MM.1S (cell line): ENCODE measurements at regions not wholly inside any gene's neighbourhood (a gene's known extent, or its start where the extent isn't known, plus 50 kb on each side); places are given as distances from the start of the nearest gene placed in this dataset.

ENCODE experiments used
- EZH2 ChIP-seq: fragments of 300-600 bp; sonication (generic); optimal IDR thresholded peaks from 2 replicates; pipeline ENCODE3; 2017; ENCODE audit warnings: low read depth, mild to moderate bottlenecking, antibody characterized with exemption, low read length, mixed read lengths
- TF ChIP-seq, protein P1 (sequence below): fragments of 300-600 bp; sonication (generic); IDR thresholded peaks from 2 replicates; pipeline ENCODE4 v1.5.1; 2016; ENCODE audit warnings: antibody characterized with exemption, low read length, mixed read lengths

DNA sequence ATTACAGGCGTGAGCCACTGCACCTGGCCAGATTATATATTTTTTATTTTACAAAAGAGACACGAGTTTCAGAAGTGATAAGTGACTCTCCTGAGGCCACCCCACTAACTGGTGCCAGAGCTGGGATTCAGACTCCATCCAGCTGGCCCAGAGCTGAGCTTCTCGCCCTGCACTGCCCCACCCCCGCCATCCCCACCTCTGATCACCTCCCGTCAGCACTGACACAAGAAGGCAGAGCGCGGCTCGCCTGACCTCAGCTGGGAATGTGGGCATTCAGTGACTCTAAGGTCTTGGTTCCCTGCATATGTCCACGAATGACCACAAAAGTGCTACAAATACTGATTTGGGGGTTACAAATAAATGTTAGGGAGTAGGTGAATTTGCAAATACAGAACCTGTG, 56.1 kb upstream of the GALNT15 start:
- TF ChIP-seq, protein P1, sequence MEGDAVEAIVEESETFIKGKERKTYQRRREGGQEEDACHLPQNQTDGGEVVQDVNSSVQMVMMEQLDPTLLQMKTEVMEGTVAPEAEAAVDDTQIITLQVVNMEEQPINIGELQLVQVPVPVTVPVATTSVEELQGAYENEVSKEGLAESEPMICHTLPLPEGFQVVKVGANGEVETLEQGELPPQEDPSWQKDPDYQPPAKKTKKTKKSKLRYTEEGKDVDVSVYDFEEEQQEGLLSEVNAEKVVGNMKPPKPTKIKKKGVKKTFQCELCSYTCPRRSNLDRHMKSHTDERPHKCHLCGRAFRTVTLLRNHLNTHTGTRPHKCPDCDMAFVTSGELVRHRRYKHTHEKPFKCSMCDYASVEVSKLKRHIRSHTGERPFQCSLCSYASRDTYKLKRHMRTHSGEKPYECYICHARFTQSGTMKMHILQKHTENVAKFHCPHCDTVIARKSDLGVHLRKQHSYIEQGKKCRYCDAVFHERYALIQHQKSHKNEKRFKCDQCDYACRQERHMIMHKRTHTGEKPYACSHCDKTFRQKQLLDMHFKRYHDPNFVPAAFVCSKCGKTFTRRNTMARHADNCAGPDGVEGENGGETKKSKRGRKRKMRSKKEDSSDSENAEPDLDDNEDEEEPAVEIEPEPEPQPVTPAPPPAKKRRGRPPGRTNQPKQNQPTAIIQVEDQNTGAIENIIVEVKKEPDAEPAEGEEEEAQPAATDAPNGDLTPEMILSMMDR, result no peak
- no peak for TF ChIP-seq EZH2
